Heart right ventricle (tissue), 16 donors: ENCODE measurements at regions not wholly inside any gene's neighbourhood (a gene's known extent, or its start where the extent isn't known, plus 50 kb on each side); places are given as distances from the start of the nearest gene placed in this dataset.

Experiments used
- ATAC-seq, 8 donors: fragments of 200-7000 bp; cut with Tn5 transposase; one replicate each; pipeline ENCODE4 v1.9.1; 2020; ENCODE audit warnings: mild to moderate bottlenecking in 8 of 8, moderate library complexity in 8 of 8, moderate number of reproducible peaks in 1 of 8
- DNase-seq, 2 donors: peaks; one replicate each; pipeline ENCODE4 v3.0.0-alpha.2; 2020
- H3K27ac ChIP-seq, 10 donors: fragments of 200-600 bp; sonication (generic) in 2 of 10; one replicate each; pipeline versions ENCODE4 v1.5.0 to v1.8.0; 2020 to 2022; ENCODE audit warnings: mild to moderate bottlenecking in 3 of 10
- H3K27me3 ChIP-seq, 7 donors: fragments of 200-600 bp; one replicate each; pipeline ENCODE4 v1.8.0; 2021 to 2022; ENCODE audit warnings: mild to moderate bottlenecking in 2 of 7
- H3K36me3 ChIP-seq, 9 donors: fragments of 200-600 bp; sonication (generic) in 1 of 9; one replicate each; pipeline versions ENCODE4 v1.5.0 to v1.8.0; 2020 to 2022; ENCODE audit warnings: mild to moderate bottlenecking in 2 of 9
- H3K4me1 ChIP-seq, 9 donors: fragments of 200-600 bp; sonication (generic) in 1 of 9; one replicate each; pipeline versions ENCODE4 v1.5.0 to v1.8.0; 2020 to 2022; ENCODE audit warnings: mild to moderate bottlenecking in 4 of 9
- H3K4me3 ChIP-seq, 10 donors: fragments of 200-600 bp; sonication (generic) in 2 of 10; one replicate each; pipeline versions ENCODE4 v1.5.0 to v1.8.0; 2020 to 2022; ENCODE audit warnings: mild to moderate bottlenecking in 7 of 10, moderate library complexity in 2 of 10
- H3K9me3 ChIP-seq, 11 donors: fragments of 200-600 bp in 10 of 11; sonication (generic) in 2 of 11; one replicate each; pipeline versions ENCODE4 v1.5.0 to v1.8.0; 2013 to 2022; ENCODE audit warnings: mild to moderate bottlenecking in 2 of 11, control low read depth in 1 of 11, moderate library complexity in 1 of 11
- CTCF ChIP-seq, 9 donors: fragments of 200-600 bp; sonication (generic) in 2 of 9; IDR thresholded peaks; one replicate each; pipeline versions ENCODE4 v1.5.0 to v1.8.0; 2021 to 2022; ENCODE audit warnings: antibody characterized with exemption in 9 of 9, mild to moderate bottlenecking in 5 of 9, moderate library complexity in 1 of 9
- WGBS, 2 donors: extraction: QIAGEN DNeasy Blood & Tissue Kit; methylation state at CpG; one replicate each; pipeline ENCODE4 v1.1.7; 2013; ENCODE audit warnings: inconsistent platforms in 1 of 2; 5-methylcytosine and 5-hydroxymethylcytosine counted together
- intact Hi-C, 10 donors: fragments of 100-400 bp; cut with DNase I; formaldehyde crosslinking; loops; one replicate each; pipeline versions ENCODE4 v1.11.1 to v1.14.2; 2022
- donor health status: Arrhythmogenic right ventricular cardiomyopathy.
- donor health status: ischemic (EF 13 %, LVEDD 7.1; RV severe dilation, severe dysfunction).
- donor health status: healthy with polysubstance abuse.
- donor health status: DM: no; HTN: yes; CAD: no.
- donor health status: DM: no; HTN: no; CAD: no.
- donor health status: ischemic (EF 25% LVEDD 6.9; RV normal size, moderate dysfunction).
- donor health status: ischemic (EF 25% LVEDD 5.7; RV mildly dilated, moderate dysfunction).
- donor health status: healthy.
- donor health status: DM: yes; HTN: yes; CAD: no.
- donor health status: Ischemic cardiomyopathy.
- donor health status: ischemic (EF 35%, LVEDD 5.7; RV mildly dilated, moderate dysfunction).
- donor health status: nonischemic (EF 11% LVEDD 7.7; RV severe dilation, severe dysfunction).
- donor health status: DM: yes; HTN: yes; CAD: no.
- donor health status: PGD.
- donor health status: ischemic (EF 29% LVEDD 5.4; RV normal size, mild dysfunction).
- donor health status: nonischemic (EF 23%, LVEDD 6.1; RV moderate dilation, normal function).

- intact Hi-C loops: no loop called here
- peaks cover 0 to 12% (median 5%) of the 10 kb centered on the region in 11 donors for H3K9me3 ChIP-seq
- WGBS, 2 donors: 83 to 92% methylated on average over 2 of the region's 2 CpGs
Measured at GRCh38 chr20:52823303-52823702, 148.9 kb upstream of the TSHZ2 start.

GRCh38 chr20:52820641-52821292, 151.4 kb upstream of the TSHZ2 start:
- no peaks in the 10 kb centered on the region for H3K36me3 ChIP-seq
- intact Hi-C loops: no loop called here
- H3K27me3 ChIP-seq: peaks cover 0 to 10% (median 0%) of the 10 kb centered on the region in 7 donors
- ATAC-seq (no peak), DNase-seq (no peak)
- WGBS, 2 donors: 93 to 94% methylated on average over 9 of the region's 9 CpGs
- H3K9me3 ChIP-seq: peaks cover 0 to 1% (median 0%) of the 10 kb centered on the region in 11 donors
- H3K4me1 ChIP-seq: no peaks in the 10 kb centered on the region
- TF ChIP-seq CTCF (IDR thresholded peaks at IDR 0.05): no peak
- no peak overlapping the region for H3K4me3 ChIP-seq
- H3K27ac ChIP-seq: no peak overlapping the region

More at GRCh38 chr20:52823303-52823702, 148.9 kb upstream of the TSHZ2 start:
- Histone ChIP-seq H3K27me3 (no peaks in the 10 kb centered on the region), H3K27ac (no peak overlapping the region), H3K4me1 (no peaks in the 10 kb centered on the region), H3K4me3 (no peak overlapping the region), H3K36me3 (no peaks in the 10 kb centered on the region)
- TF ChIP-seq CTCF (IDR thresholded peaks at IDR 0.05): no peak
- no peak for ATAC-seq
- no peak for DNase-seq

GRCh38 chr20:52818491-52818890, 153.7 kb upstream of the TSHZ2 start:
- no peak for TF ChIP-seq CTCF (IDR thresholded peaks at IDR 0.05)
- ATAC-seq: no peak
- H3K4me1 ChIP-seq: no peaks in the 10 kb centered on the region
- intact Hi-C loops: no loop called here
- no peaks in the 10 kb centered on the region for H3K36me3 ChIP-seq
- H3K9me3 ChIP-seq: no peaks in the 10 kb centered on the region
- H3K4me3 ChIP-seq: no peak overlapping the region
- H3K27ac ChIP-seq: no peak overlapping the region
- no peak for DNase-seq
- H3K27me3 ChIP-seq: peaks cover 0 to 13% (median 0%) of the 10 kb centered on the region in 7 donors
- 50 to 63% methylated on average over 5 of the region's 5 CpGs for WGBS, 2 donors

- H3K4me3 ChIP-seq: no peak overlapping the region
- H3K36me3 ChIP-seq: no peaks in the 10 kb centered on the region
- no peak overlapping the region for H3K27ac ChIP-seq
- H3K4me1 ChIP-seq: no peaks in the 10 kb centered on the region
- peaks cover 0 to 13% (median 0%) of the 10 kb centered on the region in 7 donors for H3K27me3 ChIP-seq
- intact Hi-C loops: no loop called here
- DNase-seq (no peak), ATAC-seq (no peak)
- WGBS, 2 donors: 70 to 84% methylated on average over 3 of the region's 3 CpGs
- H3K9me3 ChIP-seq: no peaks in the 10 kb centered on the region
- no peak for TF ChIP-seq CTCF (IDR thresholded peaks at IDR 0.05)
Measured at GRCh38 chr20:52817981-52818380, 154.2 kb upstream of the TSHZ2 start.
